Uterus (tissue), 2 donors: ENCODE measurements at regions not wholly inside any gene's neighbourhood (a gene's known extent, or its start where the extent isn't known, plus 50 kb on each side); places are given as distances from the start of the nearest gene placed in this dataset.

Experiments used
- CTCF ChIP-seq, 4 experiments: fragments of 200-600 bp in 2 of 4; fragments of 450-650 bp in 2 of 4; sonication (generic) in 2 of 4; IDR thresholded peaks; one replicate each; pipeline ENCODE4 v1.5.1; 2016 to 2019; ENCODE audit warnings: antibody characterized with exemption in 4 of 4, mild to moderate bottlenecking in 2 of 4, moderate library complexity in 1 of 4
- POLR2A ChIP-seq, 2 donors: fragments of 450-650 bp; IDR thresholded peaks; one replicate each; pipeline ENCODE4 v1.6.1; 2016; ENCODE audit warnings: antibody characterized with exemption in 2 of 2, mild to moderate bottlenecking in 1 of 2, moderate library complexity in 1 of 2

DNA sequence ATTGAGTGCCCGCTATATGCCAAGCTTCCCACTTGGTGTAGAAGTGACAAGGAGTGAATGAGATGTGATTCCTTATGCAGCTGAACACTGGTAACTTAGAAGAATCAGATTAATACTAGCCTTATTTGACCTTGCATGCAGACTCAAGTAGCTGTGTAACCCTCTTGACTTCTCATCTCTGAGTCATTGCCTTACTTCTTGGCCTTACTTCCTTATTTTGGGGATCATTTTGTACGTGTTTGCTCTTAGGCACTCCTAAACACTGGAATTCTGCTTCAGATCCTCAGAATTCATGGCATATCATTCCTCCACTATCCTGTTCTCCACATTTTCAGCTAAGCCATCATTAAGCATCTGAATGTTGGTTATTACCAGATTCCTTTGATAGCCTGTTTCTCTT lies 948.9 kb upstream of the ARRDC3 start:
- TF ChIP-seq CTCF (IDR thresholded peaks at IDR 0.05): no peak
- TF ChIP-seq POLR2A (IDR thresholded peaks at IDR 0.05): no peak
